ENCODE measurements at regions not wholly inside any gene's neighbourhood (a gene's known extent, or its start where the extent isn't known, plus 50 kb on each side); places are given as distances from the start of the nearest gene placed in this dataset.

GRCh38 chr15:69858456-69858855 lies 239.3 kb downstream of the TLE3 start:
- Histone ChIP-seq H3K27me3 (no peaks in the 10 kb centered on the region), H3K27ac (no peak overlapping the region), H3K36me3 (no peaks in the 10 kb centered on the region), H3K9me3 (no peaks in the 10 kb centered on the region), H3K4me1 (no peaks in the 10 kb centered on the region), H3K4me3 (replicated peaks in 1 of 3) (no peak overlapping the region)
- intact Hi-C loops (cut with DNase I), result no loop called here
- 97 to 100% methylated on average over 1 to 3 of the region's 5 CpGs for WGBS, 2 donors
- no peak for DNase-seq
- TF ChIP-seq POLR2A (IDR thresholded peaks at IDR 0.05) (no peak), CTCF (IDR thresholded peaks at IDR 0.05) (no peak)

GRCh38 chr15:69859866-69860265 lies 237.9 kb downstream of the TLE3 start:
- Histone ChIP-seq H3K36me3 (no peaks in the 10 kb centered on the region), H3K9me3 (no peaks in the 10 kb centered on the region), H3K4me3 (replicated peaks in 1 of 3) (no peak overlapping the region), H3K27ac (no peak overlapping the region), H3K4me1 (no peaks in the 10 kb centered on the region), H3K27me3 (no peaks in the 10 kb centered on the region)
- TF ChIP-seq POLR2A (IDR thresholded peaks at IDR 0.05) (no peak), CTCF (IDR thresholded peaks at IDR 0.05) (no peak)
- 93 to 95% methylated on average over 5 of the region's 5 CpGs for WGBS, 2 donors
- intact Hi-C loops (cut with DNase I), result no loop called here
- DNase-seq, result no peak

- WGBS, 2 donors, result 90 to 91% methylated on average over 7 of the region's 7 CpGs
- no peak for DNase-seq
- intact Hi-C loops (cut with DNase I), result no loop called here
- Histone ChIP-seq H3K4me1 (no peaks in the 10 kb centered on the region), H3K36me3 (no peaks in the 10 kb centered on the region), H3K4me3 (replicated peaks in 1 of 3) (no peak overlapping the region), H3K27me3 (no peaks in the 10 kb centered on the region), H3K9me3 (no peaks in the 10 kb centered on the region), H3K27ac (no peak overlapping the region)
- TF ChIP-seq CTCF (IDR thresholded peaks at IDR 0.05) (no peak), POLR2A (IDR thresholded peaks at IDR 0.05) (no peak)
Observed at GRCh38 chr15:69860321-69860720, 237.4 kb downstream of the TLE3 start.

- no peaks in the 10 kb centered on the region for H3K4me1 ChIP-seq
- TF ChIP-seq CTCF (IDR thresholded peaks at IDR 0.05) (no peak), POLR2A (IDR thresholded peaks at IDR 0.05) (no peak)
- no peaks in the 10 kb centered on the region for H3K36me3 ChIP-seq
- no peak for DNase-seq
- H3K27me3 ChIP-seq, result no peaks in the 10 kb centered on the region
- 82 to 85% methylated on average over 9 of the region's 9 CpGs for WGBS, 2 donors
- no peak overlapping the region for H3K27ac ChIP-seq
- H3K4me3 ChIP-seq (replicated peaks in 1 of 3), result no peak overlapping the region
- intact Hi-C loops (cut with DNase I), result no loop called here
- no peaks in the 10 kb centered on the region for H3K9me3 ChIP-seq
Observed at GRCh38 chr15:69860921-69861320, 236.8 kb downstream of the TLE3 start.

GRCh38 chr15:69861331-69862171 lies 236.2 kb downstream of the TLE3 start:
- intact Hi-C loops (cut with DNase I), result no loop called here
- Histone ChIP-seq H3K4me3 (replicated peaks in 1 of 3) (no peak overlapping the region), H3K4me1 (no peaks in the 10 kb centered on the region), H3K9me3 (no peaks in the 10 kb centered on the region), H3K36me3 (no peaks in the 10 kb centered on the region), H3K27ac (no peak overlapping the region), H3K27me3 (no peaks in the 10 kb centered on the region)
- TF ChIP-seq CTCF (IDR thresholded peaks at IDR 0.05) (no peak), POLR2A (IDR thresholded peaks at IDR 0.05) (no peak)
- DNase-seq, result no peak
- WGBS, 2 donors, result 68 to 76% methylated on average over 8 of the region's 8 CpGs

Data from thyroid gland (tissue), 4 donors.